ENCODE measurements at regions not wholly inside any gene's neighbourhood (a gene's known extent, or its start where the extent isn't known, plus 50 kb on each side); places are given as distances from the start of the nearest gene placed in this dataset.

DNA sequence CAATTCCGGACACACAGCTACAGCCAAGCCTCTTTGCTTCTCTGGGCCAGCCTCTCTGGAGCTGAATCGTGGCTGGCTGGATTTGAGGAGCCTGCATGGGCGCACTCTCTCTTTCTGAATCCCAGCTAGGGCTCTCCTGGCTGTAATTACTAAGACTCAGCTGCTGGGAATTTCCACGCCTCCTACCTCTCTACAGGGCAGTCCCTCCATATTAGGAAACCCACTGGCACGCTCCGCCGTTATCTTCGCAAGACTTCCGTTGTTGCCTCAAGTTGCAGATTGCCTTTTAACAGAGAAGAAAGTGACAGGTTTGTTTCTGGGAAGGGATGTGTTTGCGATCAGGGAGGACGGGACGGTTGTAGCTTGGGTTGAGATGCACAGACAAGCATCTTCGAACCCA is 188.4 kb upstream of the NLRP1 start:
- no peak for DNase-seq (ENCODE audit: low read depth)
- TF ChIP-seq, protein P1, sequence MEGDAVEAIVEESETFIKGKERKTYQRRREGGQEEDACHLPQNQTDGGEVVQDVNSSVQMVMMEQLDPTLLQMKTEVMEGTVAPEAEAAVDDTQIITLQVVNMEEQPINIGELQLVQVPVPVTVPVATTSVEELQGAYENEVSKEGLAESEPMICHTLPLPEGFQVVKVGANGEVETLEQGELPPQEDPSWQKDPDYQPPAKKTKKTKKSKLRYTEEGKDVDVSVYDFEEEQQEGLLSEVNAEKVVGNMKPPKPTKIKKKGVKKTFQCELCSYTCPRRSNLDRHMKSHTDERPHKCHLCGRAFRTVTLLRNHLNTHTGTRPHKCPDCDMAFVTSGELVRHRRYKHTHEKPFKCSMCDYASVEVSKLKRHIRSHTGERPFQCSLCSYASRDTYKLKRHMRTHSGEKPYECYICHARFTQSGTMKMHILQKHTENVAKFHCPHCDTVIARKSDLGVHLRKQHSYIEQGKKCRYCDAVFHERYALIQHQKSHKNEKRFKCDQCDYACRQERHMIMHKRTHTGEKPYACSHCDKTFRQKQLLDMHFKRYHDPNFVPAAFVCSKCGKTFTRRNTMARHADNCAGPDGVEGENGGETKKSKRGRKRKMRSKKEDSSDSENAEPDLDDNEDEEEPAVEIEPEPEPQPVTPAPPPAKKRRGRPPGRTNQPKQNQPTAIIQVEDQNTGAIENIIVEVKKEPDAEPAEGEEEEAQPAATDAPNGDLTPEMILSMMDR (conservative IDR thresholded peaks at IDR 0.05; ENCODE audit: low read depth, low read length): no peak
- no peak overlapping the region for H3K4me3 ChIP-seq (ENCODE audit: low read length)

DNA sequence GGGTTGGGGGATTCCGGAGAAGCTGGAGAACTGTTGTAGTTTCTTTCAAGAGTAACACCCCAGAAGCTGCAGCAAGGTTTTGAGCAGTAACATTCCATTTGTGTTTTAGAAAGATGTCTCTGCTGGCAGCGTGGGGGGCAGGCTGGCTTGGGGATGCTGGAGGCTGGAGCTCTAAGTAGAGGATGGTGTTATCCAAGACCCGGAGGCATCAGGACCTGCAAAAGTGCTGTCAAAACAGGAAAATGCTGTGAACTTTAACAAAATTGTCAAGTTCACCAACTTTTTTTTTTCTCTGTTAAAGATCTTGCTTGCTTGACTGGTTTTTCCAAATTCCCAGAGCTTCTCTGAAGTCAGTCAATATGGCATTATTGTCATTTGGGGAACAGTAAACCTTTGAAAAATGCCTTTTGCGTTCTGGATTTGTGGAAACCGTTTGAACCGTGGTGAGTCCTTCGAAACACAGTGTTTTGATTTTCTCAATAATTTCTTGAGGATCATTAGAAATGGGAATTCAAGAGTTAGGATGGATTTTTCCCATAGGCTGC is 189.6 kb upstream of the NLRP1 start:
- DNase-seq (ENCODE audit: low read depth): no peak
- TF ChIP-seq, protein P1 (conservative IDR thresholded peaks at IDR 0.05; ENCODE audit: low read depth, low read length): no peak
- H3K4me3 ChIP-seq (ENCODE audit: low read length): no peak overlapping the region

DNA sequence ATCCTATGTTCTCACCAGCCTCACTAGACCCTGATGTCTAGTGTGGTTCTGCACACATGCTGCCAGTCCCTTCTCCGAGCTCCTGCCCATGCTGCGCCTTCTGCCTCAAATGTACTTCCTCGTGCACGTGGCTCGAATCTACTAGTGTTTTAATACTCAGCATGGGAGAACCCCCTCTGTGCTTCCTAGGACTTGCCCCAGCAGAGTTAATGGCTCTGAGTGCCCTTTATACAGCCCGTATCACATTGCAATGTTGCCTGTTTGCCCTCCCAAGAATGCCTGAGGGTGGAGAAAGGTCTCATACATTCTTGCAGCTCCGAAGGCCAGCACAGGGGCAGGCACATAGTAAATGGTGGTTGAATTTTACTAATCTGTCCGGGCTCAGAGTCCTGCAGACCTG is 190.8 kb upstream of the NLRP1 start:
- TF ChIP-seq, protein P1 (conservative IDR thresholded peaks at IDR 0.05; ENCODE audit: low read depth, low read length): no peak

DNA sequence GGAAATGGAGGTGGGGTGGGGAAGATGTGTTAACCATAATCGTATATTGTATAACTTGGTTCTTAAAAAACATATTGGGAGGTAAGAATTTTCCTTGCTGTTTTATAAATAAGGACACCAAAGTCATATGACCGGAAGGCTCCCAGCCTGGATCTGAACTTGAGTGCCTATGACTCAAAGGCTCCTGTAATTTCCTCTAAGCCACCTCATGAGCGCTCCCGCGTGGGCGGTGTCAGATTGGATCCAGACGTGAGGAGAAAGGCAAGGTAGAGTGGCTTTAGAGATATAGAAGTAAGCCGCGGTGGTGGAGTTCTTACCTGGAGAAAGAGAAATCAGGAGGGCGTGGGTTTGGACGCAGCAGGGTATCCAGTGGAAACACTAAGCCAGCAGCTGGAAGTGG is 196.2 kb upstream of the NLRP1 start:
- no peak for DNase-seq (ENCODE audit: low read depth)
- no peak overlapping the region for H3K4me3 ChIP-seq (ENCODE audit: low read length)
- TF ChIP-seq, protein P1 (conservative IDR thresholded peaks at IDR 0.05; ENCODE audit: low read depth, low read length): no peak

More for the DNA sequence above, 190.8 kb upstream of the NLRP1 start:
- DNase-seq (ENCODE audit: low read depth): no peak
- no peak overlapping the region for H3K4me3 ChIP-seq (ENCODE audit: low read length)

DNA sequence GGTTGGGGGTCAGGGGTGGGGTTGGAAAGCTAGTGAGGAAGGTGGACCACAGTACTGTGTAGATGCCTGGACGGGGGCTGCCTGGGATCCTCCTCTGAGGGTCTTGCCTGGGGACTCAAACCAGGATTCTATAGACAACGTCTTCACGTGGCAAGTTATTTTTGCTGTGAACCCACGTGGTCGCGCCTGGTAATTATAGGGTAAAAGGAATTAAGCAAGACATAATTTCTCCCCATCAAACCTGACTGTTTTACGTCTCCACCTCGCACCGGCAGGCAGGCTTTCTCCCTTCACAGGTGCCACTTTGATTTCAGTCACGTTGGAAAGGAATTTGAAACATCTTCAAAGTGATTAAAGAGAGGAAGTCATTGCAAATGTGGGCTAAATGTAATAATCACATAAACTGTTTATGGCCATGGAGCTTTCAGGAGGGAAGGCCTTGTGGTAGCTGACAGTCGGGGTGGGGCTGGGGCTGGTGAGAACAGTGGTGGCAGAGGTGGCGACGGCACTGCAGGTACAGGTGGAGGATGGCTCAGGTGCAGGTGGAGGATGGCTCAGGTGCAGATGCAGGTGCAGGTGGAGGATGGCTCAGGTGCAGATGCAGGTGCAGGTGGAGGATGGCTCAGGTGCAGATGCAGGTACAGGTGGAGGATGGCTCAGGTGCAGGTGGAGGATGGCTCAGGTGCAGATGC is 197.1 kb upstream of the NLRP1 start:
- TF ChIP-seq, protein P1 (conservative IDR thresholded peaks at IDR 0.05; ENCODE audit: low read depth, low read length): no peak
- H3K4me3 ChIP-seq (ENCODE audit: low read length): no peak overlapping the region
- DNase-seq (ENCODE audit: low read depth): no peak

DNA sequence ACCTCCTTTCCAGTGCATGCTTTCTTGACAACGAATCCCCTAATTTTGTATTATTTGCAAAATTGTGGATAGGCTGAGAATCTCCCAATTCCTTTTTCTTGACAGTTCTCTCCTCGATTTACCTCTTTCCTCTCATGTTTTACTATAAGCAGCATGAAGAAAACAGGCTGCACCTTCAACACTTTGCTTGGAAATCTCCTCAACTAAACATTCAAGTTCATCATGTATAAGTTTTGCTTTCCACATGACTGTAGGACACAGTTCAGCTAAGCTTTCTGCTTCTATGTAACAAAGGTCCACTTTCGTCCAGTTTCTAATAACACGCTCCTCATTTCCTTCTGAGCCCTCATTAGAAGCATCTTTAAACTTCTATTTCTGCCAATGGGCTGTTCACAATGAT is 199.0 kb upstream of the NLRP1 start:
- no peak overlapping the region for H3K4me3 ChIP-seq (ENCODE audit: low read length)
- DNase-seq (ENCODE audit: low read depth): no peak
- TF ChIP-seq, protein P1 (conservative IDR thresholded peaks at IDR 0.05; ENCODE audit: low read depth, low read length): no peak

DNA sequence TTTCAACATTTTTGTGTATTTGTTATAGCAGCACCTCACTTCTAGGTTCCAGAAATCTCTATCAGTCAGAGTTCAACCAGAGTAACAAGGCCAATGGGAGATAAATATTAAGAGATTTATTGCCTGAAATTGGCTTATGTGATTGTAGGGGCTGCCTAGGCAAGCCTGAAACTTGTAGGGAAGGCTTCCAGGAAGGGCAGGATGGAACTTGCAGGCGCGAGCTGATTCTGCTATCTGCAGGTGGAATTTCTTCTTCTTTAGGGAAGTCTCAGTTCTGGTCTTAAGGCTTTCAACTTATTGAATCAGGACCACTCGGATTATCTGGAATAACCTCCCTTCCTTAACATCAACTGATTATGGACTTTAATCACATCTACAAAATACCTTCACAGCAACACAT is 199.5 kb upstream of the NLRP1 start:
- no peak overlapping the region for H3K4me3 ChIP-seq (ENCODE audit: low read length)
- no peak for DNase-seq (ENCODE audit: low read depth)
- TF ChIP-seq, protein P1 (conservative IDR thresholded peaks at IDR 0.05; ENCODE audit: low read depth, low read length): no peak

Measured in retinal pigment epithelial cell (primary cell).